ENCODE measurements at regions not wholly inside any gene's neighbourhood (a gene's known extent, or its start where the extent isn't known, plus 50 kb on each side); places are given as distances from the start of the nearest gene placed in this dataset.
A peak's percentile ranks its signal among the peaks of the same experiment; 100 is the strongest.

DNA sequence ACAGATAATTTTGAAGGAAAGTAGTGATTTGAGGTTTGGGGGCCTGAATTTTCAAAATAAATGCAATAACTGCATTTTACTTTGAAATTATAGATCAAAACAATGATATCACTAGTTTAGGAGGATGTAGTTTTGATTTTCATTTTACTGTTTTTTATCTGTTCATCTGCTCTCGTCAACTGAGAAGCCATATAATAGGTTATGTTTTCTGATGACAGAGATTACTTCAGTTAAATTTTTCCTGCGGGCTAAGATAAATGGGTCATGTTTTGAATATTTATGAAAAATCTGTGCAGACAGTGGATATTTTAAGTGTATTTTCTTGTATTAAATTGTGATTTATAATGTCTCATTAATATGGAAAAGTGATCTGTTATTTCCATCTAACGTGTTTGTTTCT lies 573.4 kb downstream of the CPS1 start:
- TF ChIP-seq, protein P1, sequence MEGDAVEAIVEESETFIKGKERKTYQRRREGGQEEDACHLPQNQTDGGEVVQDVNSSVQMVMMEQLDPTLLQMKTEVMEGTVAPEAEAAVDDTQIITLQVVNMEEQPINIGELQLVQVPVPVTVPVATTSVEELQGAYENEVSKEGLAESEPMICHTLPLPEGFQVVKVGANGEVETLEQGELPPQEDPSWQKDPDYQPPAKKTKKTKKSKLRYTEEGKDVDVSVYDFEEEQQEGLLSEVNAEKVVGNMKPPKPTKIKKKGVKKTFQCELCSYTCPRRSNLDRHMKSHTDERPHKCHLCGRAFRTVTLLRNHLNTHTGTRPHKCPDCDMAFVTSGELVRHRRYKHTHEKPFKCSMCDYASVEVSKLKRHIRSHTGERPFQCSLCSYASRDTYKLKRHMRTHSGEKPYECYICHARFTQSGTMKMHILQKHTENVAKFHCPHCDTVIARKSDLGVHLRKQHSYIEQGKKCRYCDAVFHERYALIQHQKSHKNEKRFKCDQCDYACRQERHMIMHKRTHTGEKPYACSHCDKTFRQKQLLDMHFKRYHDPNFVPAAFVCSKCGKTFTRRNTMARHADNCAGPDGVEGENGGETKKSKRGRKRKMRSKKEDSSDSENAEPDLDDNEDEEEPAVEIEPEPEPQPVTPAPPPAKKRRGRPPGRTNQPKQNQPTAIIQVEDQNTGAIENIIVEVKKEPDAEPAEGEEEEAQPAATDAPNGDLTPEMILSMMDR (conservative IDR thresholded peaks at IDR 0.05; ENCODE audit: low read depth, low read length) = no peak
- no peak overlapping the region for H3K4me3 ChIP-seq (ENCODE audit: low read depth, low read length)
- DNase-seq (ENCODE audit: low read depth) = no peak

DNA sequence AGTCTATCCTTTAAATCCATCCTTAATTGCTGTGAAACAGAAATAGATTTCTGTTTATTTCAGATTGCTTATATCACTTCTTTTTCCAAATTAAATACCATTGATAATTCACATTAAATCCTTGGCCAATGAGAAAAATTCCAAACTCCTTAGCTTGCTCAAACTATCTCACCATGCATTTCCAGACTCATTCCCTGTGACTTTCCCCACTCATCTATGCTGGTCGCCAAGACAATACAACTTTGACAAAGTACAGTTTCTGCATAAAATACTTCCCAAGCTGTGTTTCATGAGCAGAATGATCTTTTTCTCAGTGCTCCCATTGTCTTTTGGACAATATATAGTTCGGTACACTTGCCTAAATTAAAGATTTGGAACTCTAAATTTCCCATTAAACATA lies 575.6 kb downstream of the CPS1 start:
- TF ChIP-seq, protein P1 (conservative IDR thresholded peaks at IDR 0.05; ENCODE audit: low read depth, low read length) = no peak
- H3K4me3 ChIP-seq (ENCODE audit: low read depth, low read length) = no peak overlapping the region
- peak; percentile 17 for DNase-seq (ENCODE audit: low read depth)

DNA sequence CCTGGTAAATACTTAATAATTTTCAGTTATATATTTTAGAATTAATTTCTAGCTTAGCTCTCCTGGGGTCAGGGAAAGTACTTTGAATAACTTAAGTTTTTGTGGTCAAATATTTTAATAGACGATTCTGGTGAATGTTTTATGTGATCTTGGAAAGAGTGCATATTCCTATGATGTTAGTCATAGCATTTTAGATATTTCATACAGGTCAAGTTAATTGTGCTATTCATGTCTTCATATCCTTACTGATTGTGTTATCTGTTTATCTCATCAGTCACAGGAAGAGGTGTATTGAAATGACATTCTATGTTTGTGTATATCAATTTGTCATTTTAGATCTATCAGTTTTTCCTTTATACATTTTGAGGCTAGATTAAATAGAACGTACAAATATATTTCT lies 576.2 kb downstream of the CPS1 start:
- DNase-seq (ENCODE audit: low read depth) = peak; percentile 71
- no peak overlapping the region for H3K4me3 ChIP-seq (ENCODE audit: low read depth, low read length)
- TF ChIP-seq, protein P1 (conservative IDR thresholded peaks at IDR 0.05; ENCODE audit: low read depth, low read length) = no peak

DNA sequence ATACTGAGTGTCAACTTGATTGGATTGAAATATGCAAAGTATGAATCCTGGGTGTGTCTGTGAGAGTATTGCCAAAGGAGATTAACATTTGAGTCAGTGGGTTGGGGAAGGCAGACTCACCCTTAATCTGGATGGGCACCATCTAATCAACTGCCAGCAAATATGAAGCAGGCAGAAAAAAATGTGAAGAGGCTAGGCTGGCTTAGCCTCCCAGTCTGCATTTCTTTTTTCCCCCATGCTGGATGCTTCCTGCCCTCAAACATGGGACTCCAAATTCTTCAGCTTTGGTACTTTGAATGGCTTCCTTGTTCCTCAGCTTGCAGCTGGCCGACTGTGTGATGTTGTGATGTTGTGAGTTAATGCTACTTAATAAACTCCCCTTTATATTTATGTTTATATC lies 577.4 kb downstream of the CPS1 start:
- DNase-seq (ENCODE audit: low read depth) = peak; percentile 13
- H3K4me3 ChIP-seq (ENCODE audit: low read depth, low read length) = no peak overlapping the region
- TF ChIP-seq, protein P1 (conservative IDR thresholded peaks at IDR 0.05; ENCODE audit: low read depth, low read length) = no peak

DNA sequence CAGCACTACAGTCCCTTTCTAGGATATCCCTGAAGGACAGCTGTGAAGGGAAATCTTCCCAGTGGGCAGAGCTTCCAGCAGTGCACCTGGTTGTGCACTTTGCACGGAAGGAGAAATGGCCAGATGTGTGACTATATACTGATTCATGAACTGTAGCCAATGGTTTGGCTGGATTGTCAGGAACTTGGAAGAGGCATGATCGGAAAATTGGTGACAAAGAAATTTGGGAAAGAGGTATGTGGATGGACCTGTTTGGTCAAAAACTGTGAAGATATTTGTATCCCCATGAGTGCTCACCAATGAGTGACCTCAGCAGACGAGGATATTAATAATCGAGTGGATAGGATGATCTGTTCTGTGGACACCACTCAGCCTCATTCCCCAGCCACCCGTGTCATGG lies 582.2 kb downstream of the CPS1 start:
- TF ChIP-seq, protein P1 (conservative IDR thresholded peaks at IDR 0.05; ENCODE audit: low read depth, low read length) = no peak
- H3K4me3 ChIP-seq (ENCODE audit: low read depth, low read length) = no peak overlapping the region
- no peak for DNase-seq (ENCODE audit: low read depth)

DNA sequence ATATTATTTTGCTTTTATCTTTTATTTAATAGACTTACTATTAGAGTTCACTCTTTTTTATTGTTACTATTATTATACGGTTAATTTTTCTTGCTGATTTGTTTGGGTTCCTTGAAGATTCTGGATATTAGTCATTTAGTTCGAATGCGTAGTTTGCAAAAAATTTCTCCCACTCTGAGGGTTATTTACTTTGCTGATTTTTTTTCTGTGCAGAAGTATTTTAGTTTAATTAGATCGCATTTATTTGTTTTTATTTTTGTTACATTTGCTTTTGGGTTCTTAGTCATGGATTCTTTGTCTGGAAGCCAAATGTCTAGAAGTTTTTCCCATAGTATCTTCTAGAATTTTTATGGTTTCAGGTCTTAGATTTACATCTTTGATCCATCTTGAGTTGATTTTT lies 585.2 kb downstream of the CPS1 start:
- DNase-seq (ENCODE audit: low read depth) = peak; percentile 37
- TF ChIP-seq, protein P1 (conservative IDR thresholded peaks at IDR 0.05; ENCODE audit: low read depth, low read length) = no peak
- H3K4me3 ChIP-seq (ENCODE audit: low read depth, low read length) = no peak overlapping the region

DNA sequence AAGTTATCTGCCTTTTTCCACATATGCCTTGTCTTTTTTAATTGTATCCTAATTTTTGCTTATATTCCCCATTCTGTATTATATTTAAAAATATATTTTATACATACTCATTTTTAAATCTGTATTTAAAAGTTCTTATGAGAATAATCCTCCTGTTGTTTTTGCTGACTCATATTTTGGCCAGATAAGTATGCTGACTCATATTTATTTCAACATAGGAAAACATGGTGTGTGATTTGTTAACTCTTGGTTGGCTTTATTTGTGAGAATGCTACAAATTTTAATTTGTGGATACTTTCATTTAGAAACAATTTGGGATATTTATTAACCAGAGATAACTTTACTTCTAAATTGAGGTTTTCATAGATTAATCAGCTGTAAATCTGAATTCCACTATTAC lies 587.7 kb downstream of the CPS1 start:
- peak; percentile 84 for DNase-seq (ENCODE audit: low read depth)
- TF ChIP-seq, protein P1 (conservative IDR thresholded peaks at IDR 0.05; ENCODE audit: low read depth, low read length) = no peak
- H3K4me3 ChIP-seq (ENCODE audit: low read depth, low read length) = no peak overlapping the region
